ENCODE measurements at regions not wholly inside any gene's neighbourhood (a gene's known extent, or its start where the extent isn't known, plus 50 kb on each side); places are given as distances from the start of the nearest gene placed in this dataset.

DNA sequence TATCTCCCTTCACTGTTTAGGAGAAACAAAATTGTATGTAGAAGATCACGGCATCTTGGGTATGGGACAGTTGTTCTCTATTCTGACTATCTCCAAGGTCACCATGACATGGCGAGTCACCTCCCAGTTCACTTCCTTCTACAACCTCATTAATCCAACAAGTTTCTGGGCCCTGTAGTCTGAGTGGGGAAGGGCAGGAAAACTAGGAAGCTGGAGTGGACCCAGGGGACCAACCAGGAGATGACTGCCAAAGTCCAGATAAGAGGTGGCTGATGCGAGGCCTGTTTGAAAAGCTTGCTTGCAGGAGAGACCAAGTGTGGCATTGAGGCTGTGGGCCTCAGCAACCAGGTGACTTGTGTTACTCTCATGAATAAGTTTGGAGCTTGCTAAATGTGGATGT lies 584.9 kb downstream of the TNS3 start:
- no peaks in the 10 kb centered on the region for H3K36me3 Mint-ChIP-seq (ENCODE audit: low read depth)

DNA sequence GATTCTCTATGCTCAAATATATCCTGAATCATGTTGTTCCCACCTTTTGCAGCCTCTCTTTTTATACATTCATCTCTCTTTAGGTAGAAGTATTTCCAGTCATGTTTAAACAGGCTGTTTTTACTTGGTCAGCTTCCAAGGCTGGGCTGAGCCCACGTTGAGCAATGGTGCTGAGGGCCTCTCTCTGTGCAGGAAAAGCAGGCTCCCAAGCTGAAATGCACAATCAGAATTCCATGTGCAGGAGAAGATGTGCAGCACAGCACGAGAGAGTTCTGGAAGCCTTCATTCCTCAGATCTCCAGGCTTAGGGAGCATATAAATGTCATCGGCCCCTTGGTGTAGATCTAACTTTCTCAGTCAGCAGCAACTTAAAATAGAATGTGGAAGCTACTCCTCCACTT lies 588.5 kb downstream of the TNS3 start:
- Mint-ChIP-seq H3K36me3 (ENCODE audit: low read depth) (no peaks in the 10 kb centered on the region), H3K27me3 (ENCODE audit: insufficient read depth) (no peaks in the 10 kb centered on the region; the same call in none of the 2 replicates), H3K4me3 (no peak overlapping the region), H3K27ac (no peak overlapping the region), H3K4me1 (ENCODE audit: low read depth) (no peaks in the 10 kb centered on the region), H3K9me3 (no peaks in the 10 kb centered on the region)
- no peak for DNase-seq
- TF ChIP-seq, protein P1, sequence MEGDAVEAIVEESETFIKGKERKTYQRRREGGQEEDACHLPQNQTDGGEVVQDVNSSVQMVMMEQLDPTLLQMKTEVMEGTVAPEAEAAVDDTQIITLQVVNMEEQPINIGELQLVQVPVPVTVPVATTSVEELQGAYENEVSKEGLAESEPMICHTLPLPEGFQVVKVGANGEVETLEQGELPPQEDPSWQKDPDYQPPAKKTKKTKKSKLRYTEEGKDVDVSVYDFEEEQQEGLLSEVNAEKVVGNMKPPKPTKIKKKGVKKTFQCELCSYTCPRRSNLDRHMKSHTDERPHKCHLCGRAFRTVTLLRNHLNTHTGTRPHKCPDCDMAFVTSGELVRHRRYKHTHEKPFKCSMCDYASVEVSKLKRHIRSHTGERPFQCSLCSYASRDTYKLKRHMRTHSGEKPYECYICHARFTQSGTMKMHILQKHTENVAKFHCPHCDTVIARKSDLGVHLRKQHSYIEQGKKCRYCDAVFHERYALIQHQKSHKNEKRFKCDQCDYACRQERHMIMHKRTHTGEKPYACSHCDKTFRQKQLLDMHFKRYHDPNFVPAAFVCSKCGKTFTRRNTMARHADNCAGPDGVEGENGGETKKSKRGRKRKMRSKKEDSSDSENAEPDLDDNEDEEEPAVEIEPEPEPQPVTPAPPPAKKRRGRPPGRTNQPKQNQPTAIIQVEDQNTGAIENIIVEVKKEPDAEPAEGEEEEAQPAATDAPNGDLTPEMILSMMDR (IDR thresholded peaks at IDR 0.05) = no peak

More for the DNA sequence above, 584.9 kb downstream of the TNS3 start:
- TF ChIP-seq, protein P1 (IDR thresholded peaks at IDR 0.05) = no peak
- H3K4me3 Mint-ChIP-seq = no peak overlapping the region
- H3K27ac Mint-ChIP-seq = no peak overlapping the region
- H3K9me3 Mint-ChIP-seq = no peaks in the 10 kb centered on the region
- no peaks in the 10 kb centered on the region for H3K4me1 Mint-ChIP-seq (ENCODE audit: low read depth)
- H3K27me3 Mint-ChIP-seq (ENCODE audit: insufficient read depth) = peaks cover 4% of the 10 kb centered on the region
- no peak for DNase-seq

DNA sequence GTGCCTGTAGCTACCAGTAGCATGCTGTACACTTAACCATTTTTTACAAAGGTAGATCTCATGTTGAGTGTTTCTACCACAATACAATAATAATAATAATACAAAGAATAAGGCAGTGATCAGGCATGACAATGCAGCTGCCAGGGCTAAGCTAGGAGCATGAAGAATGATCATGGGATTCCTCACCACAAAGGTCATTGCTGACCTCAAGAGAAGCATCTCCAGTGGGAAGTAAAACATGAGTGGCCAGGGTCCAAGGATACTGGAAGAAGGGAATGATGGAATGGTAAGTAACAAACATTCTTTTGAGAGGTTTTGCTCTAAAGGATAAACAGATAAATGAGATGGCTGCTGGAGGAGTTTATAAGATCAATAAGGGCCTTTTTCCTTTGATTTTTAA lies 591.1 kb downstream of the TNS3 start:
- DNase-seq = no peak
- Mint-ChIP-seq H3K27ac (no peak overlapping the region), H3K27me3 (ENCODE audit: insufficient read depth) (no peaks in the 10 kb centered on the region; the same call in none of the 2 replicates), H3K4me3 (no peak overlapping the region), H3K9me3 (no peaks in the 10 kb centered on the region), H3K36me3 (ENCODE audit: low read depth) (no peaks in the 10 kb centered on the region), H3K4me1 (ENCODE audit: low read depth) (no peaks in the 10 kb centered on the region)
- TF ChIP-seq, protein P1 (IDR thresholded peaks at IDR 0.05) = no peak

DNA sequence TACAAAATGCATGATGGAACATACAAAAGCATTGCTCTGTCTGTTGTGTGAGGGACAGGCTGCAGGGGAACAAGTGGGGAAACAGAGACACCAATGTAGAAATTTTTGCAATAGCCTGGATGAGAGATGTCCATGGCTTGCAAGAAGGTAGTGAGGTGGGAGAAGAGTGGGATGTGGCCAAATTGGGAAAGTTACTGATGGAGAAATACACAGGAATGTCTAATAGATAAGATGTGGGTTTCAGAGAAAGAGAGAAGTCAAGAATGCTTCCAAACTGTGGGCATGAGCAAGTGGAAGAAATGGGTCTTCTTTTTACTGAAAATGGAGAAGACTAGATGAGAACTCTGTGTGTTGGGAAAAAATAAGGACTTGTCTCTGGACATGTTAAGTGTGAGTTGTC lies 592.7 kb downstream of the TNS3 start:
- no peaks in the 10 kb centered on the region for H3K4me1 Mint-ChIP-seq (ENCODE audit: low read depth)
- H3K36me3 Mint-ChIP-seq (ENCODE audit: low read depth) = no peaks in the 10 kb centered on the region
- TF ChIP-seq, protein P1 (IDR thresholded peaks at IDR 0.05) = no peak
- H3K27me3 Mint-ChIP-seq (ENCODE audit: insufficient read depth) = peaks cover 1% of the 10 kb centered on the region
- no peak overlapping the region for H3K27ac Mint-ChIP-seq
- H3K4me3 Mint-ChIP-seq = no peak overlapping the region
- no peak for DNase-seq
- no peaks in the 10 kb centered on the region for H3K9me3 Mint-ChIP-seq

DNA sequence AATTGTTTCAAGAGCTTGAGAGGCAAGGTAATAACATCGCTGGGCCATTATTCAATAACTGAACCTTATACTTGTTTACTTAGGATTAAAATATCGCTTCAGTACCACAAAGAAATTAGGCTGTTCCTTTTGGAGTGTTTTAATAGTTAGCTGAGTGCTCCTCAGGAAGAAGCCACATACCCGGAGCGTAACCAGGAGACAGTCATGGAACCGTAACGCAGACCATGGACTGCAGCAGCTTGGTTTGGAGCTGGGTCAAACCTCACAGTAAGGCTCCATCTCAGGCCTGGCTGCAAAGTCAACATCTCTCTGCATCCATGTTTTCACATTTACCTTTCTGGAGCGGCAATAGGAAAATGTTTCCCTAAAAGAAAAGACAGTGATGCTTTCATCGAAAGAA lies 599.0 kb downstream of the TNS3 start:
- H3K4me1 Mint-ChIP-seq (ENCODE audit: low read depth) = no peaks in the 10 kb centered on the region
- no peak for DNase-seq
- H3K4me3 Mint-ChIP-seq = no peak overlapping the region
- no peak overlapping the region for H3K27ac Mint-ChIP-seq
- TF ChIP-seq, protein P1 (IDR thresholded peaks at IDR 0.05) = no peak
- H3K36me3 Mint-ChIP-seq (ENCODE audit: low read depth) = no peaks in the 10 kb centered on the region
- H3K27me3 Mint-ChIP-seq (ENCODE audit: insufficient read depth) = peaks cover 3% of the 10 kb centered on the region
- no peaks in the 10 kb centered on the region for H3K9me3 Mint-ChIP-seq

DNA sequence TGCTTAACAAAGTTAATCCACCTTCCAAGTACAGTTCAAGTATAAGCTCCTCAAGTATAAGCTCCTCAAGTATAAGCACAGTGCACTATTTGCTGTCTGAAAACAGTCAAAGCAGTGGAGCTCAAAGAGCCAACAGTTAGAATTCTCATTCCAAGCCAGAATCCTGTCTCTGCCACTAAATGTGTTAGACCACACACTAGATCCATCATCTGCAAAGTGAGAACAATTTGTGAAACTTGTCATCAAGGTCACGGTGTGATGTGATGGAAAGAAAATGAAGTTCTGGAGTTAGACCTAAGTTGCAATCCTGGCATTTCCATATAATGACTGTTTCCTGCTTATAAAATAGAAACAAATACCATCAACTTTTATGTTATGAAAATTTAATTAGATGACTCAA lies 602.5 kb downstream of the TNS3 start:
- H3K27me3 Mint-ChIP-seq (ENCODE audit: insufficient read depth) = peaks cover 2% of the 10 kb centered on the region; the same call in 1 of the 2 replicates
- H3K9me3 Mint-ChIP-seq = no peaks in the 10 kb centered on the region
- no peak overlapping the region for H3K4me3 Mint-ChIP-seq
- H3K4me1 Mint-ChIP-seq (ENCODE audit: low read depth) = no peaks in the 10 kb centered on the region
- no peak for DNase-seq
- no peak overlapping the region for H3K27ac Mint-ChIP-seq
- H3K36me3 Mint-ChIP-seq (ENCODE audit: low read depth) = no peaks in the 10 kb centered on the region
- TF ChIP-seq, protein P1 (IDR thresholded peaks at IDR 0.05) = no peak
